GM21390 (cell line): ENCODE measurements at regions not wholly inside any gene's neighbourhood (a gene's known extent, or its start where the extent isn't known, plus 50 kb on each side); places are given as distances from the start of the nearest gene placed in this dataset.

Source experiments
- ATAC-seq: cut with Tn5 transposase; IDR thresholded peaks from one replicate; pipeline ENCODE4 v1.9.1; 2021; ENCODE audit not compliant: unreplicated experiment

GRCh38 chr3:117287602-117288001 lies 578.0 kb downstream of the TUSC7 start:
- ATAC-seq = no peak

DNA sequence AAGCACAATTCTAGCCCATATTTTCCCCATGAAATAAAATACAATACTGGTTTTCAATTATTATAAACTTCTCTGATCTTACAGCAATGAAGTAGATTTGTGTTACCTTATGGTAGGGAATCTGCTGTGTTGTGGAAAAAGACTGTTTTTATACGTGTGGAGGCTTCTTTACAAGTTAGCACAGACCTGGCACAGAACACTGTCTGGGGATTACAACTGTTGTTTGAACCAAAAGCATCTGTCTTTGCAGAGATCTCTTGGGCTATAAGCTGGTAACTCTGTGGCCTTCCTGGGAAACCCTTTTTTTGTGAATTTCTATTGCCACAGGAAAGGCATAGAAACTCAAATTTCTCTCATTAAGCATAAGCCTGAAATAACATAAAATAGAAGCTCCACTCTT lies 581.9 kb downstream of the TUSC7 start:
- ATAC-seq = no peak

DNA sequence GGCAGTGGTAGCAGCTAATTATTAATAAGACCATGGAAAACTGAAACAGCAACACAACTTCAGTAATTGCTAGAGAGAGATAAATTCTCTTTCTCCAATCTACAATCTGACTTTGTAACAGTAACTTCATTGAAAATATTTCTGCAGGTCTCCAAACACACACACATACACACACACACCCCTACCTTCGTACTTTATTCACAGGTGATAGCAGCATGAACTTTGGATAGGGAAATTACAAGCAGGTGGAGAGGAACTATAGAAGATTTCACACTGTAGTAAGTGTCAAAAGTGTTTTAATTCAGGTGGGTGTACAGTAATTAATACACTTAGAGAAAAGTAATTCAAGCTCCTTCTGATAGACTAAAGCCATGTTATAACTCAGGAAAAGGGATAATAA lies 587.5 kb downstream of the TUSC7 start:
- no peak for ATAC-seq

- no peak for ATAC-seq
Measured at GRCh38 chr3:117297541-117297940, 588.0 kb downstream of the TUSC7 start.

- ATAC-seq = no peak
Measured at GRCh38 chr3:117298273-117298672, 588.7 kb downstream of the TUSC7 start.

DNA sequence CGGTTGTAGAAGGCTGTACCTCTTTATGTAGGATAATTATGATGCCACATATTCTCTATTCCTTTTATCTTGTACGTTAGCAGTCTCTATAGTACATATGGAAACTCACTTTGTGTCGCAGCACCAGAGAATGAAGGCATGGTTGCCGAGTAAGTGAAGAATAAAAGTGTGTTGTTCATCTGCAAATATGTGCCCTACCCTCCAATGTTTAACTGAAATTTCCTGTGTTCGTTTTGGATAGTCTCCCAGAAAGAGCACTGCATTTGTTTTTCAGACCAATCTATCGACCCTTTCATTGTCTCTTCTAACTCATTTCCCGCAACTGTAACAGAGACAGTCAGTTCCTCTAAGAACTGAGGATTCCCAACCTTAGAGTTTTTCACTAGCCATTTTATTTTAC lies 592.8 kb downstream of the TUSC7 start:
- no peak for ATAC-seq

DNA sequence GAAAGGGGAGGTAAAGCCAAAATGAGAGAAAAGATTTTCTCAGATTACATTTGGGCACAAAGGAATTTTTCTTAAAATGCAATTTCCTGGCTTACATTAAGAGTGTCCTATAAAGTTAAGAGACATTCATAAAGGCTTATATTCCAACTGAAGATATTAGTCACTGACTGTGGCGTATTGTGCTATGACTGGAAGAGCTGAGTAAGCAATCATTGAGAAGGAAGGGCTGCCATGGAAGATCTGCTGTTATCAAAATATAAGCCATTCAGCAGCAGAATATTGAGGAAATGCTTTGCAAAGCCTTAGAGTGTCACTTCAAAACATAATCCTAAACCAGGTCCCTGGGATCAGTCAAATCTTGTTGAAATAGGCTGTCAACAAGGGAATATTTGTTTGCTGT lies 593.9 kb downstream of the TUSC7 start:
- ATAC-seq = no peak

DNA sequence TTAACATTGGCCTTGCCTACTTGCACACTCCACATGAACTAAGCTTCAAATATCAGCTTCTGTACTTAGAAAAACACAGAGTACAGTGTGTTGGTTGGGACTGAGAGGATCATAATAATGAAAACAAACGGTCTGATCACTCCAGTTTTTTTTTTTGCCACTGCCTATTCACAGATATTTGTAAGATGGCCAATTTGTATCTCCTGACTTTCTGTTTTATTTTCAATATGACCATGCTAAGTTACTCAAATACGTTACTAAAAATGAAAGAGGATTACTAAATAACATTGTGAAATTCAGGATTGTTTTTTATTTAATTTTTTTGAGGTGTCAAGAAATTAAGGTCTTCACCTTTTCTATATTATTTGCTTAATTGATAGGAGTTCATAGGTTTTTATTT lies 595.1 kb downstream of the TUSC7 start:
- no peak for ATAC-seq

- ATAC-seq = no peak
Measured at GRCh38 chr3:117305681-117306080, 596.1 kb downstream of the TUSC7 start.

GRCh38 chr3:117306299-117306698 lies 596.7 kb downstream of the TUSC7 start:
- ATAC-seq = no peak

DNA sequence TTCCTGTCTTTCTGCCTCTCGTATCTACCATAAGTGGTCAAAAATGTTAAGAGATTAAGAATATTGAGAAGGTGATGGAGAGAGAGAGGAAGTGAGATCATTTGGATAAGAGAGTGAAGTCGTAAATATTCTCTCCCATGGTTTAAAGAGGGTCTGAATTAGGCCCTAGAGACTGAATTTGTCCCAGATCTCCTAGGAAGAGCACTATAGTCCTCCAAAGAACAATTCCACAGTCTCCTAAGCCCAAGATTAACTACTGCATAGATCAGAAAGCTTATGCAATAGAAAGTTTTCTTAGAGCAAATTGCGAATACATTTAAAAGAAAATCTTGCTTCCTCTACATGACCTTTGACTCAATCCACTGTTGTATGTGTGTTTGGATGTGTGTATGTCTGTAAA lies 598.8 kb downstream of the TUSC7 start:
- ATAC-seq = no peak

GRCh38 chr3:117308756-117309155 lies 599.2 kb downstream of the TUSC7 start:
- ATAC-seq = no peak

DNA sequence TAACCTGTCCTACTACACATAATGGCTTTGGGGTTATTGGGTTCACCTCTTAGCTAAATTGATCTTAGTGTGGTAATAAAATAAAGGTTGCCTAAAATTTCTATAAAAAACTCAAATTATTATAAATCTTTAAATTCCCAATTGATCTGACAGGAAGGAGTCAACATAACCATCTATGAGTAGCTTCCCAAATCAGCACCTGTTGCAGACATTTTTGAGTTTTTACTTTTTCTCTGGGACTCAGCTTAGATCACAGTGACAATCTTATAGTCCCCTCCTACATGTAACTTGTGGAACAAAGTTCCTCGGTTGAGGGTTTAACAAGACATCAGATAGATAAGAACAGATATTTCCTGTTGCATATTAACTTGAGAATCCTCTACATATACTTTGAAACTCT lies 601.0 kb downstream of the TUSC7 start:
- ATAC-seq = no peak

GRCh38 chr3:117314441-117315150 lies 605.0 kb downstream of the TUSC7 start:
- no peak for ATAC-seq

- ATAC-seq = no peak
Measured at GRCh38 chr3:117322866-117323265, 613.3 kb downstream of the TUSC7 start.

GRCh38 chr3:117346901-117347300 lies 637.3 kb downstream of the TUSC7 start:
- ATAC-seq = no peak

DNA sequence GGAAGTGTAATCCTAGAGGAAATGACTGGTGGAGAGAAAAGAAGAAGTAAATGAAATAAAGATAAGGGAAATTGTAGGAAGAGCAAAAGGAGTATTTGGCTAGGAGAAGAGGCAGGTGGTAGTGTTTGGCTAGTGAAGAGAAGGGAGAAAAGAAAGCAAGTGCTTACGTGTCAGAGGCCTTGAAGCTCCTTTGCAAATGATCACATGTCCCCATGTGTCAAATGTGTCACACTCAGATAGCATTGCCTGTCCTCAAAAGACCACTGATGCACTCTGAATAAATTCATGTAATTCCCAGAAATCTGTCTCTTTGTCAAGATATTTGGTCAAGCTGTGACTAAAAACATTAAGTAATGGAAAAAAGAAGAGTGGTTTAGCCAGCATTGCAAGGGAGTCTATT lies 639.3 kb downstream of the TUSC7 start:
- ATAC-seq = no peak

GRCh38 chr3:117349566-117349965 lies 640.0 kb downstream of the TUSC7 start:
- ATAC-seq = no peak

DNA sequence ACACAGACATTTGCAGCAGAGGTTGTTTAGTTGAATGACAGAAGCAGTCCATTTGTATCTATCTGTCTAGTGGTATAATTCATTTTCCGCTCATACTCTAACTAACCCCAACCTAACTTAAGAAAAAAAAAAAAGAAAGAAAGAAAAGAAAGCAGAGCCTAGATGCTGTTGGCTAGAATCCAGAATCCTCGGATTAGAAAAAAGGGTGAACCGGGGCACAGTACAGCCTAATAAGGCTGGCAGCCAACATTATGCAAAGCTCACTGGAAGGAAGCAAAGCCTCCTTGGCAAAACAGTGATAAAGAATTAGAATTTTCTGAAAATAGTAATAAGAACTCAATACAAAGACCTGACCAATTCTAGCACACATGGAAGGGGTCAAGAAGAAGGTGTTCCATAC lies 640.8 kb downstream of the TUSC7 start:
- ATAC-seq = no peak

DNA sequence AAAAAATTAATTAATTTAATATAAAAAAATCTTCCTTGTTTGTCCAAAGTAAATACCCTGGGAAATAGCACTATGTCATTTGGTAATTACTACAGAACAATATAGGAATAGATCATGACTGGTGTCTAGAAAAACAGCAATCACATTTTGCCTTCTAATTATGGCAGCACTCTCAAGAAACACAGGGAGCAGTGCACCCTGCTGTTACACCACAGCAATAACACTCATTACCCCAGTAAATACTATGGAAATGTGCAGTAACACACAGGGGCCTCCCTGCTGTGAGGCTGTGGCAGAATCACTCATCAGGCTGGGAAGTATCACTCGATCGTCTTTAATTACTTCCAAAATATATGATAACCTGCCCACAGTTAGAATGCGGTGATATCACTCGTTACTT lies 646.0 kb downstream of the TUSC7 start:
- ATAC-seq = peak; percentile 69

DNA sequence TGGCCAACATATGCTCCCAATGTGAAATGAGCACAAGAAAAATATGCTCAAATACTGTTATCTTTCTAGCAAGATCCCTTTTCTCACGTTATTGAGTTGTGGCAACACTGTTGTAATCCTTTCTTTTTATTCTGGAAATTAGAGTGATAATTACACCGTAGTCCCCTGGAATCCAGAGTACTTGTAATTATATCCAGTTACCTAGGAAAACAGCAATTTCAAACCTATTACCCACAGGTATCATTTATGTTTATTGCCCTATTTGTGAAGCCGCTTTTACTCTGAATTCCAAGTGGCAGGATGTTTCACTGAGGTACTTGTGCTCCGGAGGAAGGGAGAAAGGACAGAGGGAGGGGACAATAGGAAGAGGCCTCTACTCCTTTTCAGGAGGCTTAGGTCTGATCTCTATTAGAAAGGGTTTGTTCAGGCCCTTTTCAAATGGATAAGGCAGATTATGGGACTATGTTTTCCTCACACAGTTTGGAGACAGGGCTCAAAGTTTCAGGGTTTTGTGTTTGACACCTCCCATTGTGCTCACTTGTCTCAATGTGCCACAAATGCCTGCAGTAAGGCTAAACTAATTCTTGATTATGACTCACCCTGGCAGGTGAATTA lies 646.6 kb downstream of the TUSC7 start:
- no peak for ATAC-seq

GRCh38 chr3:117358717-117359314 lies 649.2 kb downstream of the TUSC7 start:
- ATAC-seq = no peak

- no peak for ATAC-seq
Measured at GRCh38 chr3:117366574-117366973, 657.0 kb downstream of the TUSC7 start.
